Activated T-cell treated with anti-CD3 and anti-CD28 coated beads, Interleukin-2, amount 50 U/mL, for 48 hours (primary cell): ENCODE measurements at regions not wholly inside any gene's neighbourhood (a gene's known extent, or its start where the extent isn't known, plus 50 kb on each side); places are given as distances from the start of the nearest gene placed in this dataset.

ENCODE experiments used
- DNase-seq, 2 experiments: peaks; one replicate each; pipeline ENCODE4 v3.0.0-alpha.2; 2020

DNA sequence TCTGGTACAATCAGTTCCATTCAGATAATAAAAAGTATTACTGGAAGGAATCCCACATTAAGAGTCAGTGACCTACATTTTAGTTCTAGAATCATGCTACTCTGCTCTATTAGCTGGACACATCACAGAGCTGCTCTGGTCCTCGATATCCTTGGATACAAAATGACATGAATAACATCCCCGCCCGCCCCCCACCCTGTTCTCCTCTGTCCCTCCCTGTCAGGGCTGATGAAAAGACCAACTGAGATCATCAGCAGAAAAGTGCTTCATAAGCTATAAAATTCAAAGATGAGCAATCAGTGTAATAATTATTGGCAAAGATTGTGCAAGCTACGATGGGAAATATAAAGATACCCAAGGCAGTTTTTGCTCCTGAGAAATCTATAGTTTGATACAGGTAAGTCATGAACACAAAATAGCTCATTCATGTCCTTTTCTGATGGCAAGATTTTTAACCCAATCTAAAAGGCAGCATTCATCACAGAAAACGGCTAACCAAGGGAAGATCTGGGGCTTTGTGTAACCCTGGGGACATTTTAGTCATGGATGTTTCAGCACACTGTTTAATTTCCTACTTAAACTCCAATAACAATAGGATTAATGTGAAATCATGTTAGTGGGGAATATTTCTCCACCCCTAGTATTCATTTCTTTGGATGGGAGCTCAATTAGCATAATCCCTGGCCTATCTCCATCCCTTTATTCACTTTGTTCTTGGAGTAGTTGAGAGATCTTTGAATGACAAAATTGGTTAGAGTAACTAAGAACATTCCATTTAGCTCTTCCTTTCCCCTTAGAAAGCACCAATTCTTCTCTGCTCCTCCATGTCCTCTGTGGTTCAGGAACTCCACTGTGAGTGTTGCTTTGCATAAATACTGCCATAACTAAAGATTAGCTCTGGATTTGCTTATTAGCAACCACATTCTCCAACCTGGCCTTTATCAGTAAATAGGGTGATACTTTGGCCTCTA, 459.4 kb upstream of the GRIA1 start:
- no peak for DNase-seq

DNA sequence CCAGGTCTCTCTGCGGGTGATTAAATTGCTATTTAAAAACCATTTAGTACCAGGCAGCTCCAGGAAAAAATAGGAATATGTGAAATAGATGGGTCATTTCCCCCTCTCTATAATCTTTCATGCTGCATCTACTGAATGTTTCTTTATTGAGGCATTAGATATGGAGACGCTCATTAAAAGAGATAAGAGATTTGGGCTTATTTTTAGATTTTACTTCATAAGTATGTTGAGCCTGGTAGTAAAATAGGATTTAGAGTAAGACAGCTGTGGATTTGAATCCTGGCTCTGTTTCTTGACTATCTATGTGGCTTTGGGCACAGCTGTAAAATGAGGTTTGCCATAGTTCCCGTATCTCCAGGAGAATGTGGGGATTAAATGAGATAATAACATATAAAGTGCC, 451.0 kb upstream of the GRIA1 start:
- no peak for DNase-seq

DNA sequence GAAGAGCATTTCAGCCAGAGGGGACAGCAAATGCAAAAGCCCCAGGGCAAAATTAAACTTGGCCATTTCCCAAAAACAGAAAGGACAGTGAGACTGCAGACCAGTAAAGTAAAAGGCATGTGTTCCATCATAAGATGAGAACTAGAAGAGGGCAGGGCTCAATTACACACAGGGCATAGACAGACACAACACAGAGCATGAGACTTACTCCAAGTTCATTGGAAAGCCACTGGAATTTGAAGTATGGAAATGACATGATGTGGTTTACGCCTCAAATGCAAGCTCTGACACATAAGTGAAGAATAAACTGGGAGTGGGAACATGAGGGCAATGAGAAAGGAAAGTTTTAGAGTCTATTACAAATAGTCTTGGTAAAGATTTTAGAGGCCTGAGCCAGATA, 446.6 kb upstream of the GRIA1 start:
- no peak for DNase-seq

DNA sequence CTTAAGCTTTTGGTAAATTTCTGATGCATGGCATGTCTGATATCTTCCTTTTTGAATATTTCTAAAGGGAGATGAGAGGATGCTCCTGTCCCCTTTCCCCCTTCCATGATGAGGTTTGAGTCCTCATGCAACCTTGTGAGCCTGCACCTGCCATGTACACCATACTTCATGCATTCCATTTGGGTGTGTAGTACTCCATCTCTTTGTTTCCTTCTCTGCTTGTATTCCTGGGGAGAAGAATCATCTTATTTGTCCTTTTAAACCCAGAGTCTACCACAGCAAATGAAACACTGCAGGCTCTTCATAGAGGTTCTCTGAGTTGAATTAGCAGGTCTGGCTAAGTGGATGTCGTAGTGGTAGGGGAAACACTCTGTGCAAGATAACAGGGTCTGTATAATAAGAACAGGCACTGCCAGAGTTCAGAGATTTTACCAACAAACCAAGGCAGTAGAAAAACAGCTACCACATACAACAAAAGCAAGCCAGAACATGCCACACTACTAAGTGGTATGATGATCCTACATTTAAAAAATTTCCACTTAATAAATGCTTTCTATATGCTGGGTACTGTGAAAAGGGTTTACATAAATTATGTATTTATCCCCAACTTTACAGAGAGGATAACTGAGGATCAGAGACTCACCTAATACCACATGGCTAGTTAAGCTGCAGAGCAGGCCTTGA, 439.8 kb upstream of the GRIA1 start:
- no peak for DNase-seq

DNA sequence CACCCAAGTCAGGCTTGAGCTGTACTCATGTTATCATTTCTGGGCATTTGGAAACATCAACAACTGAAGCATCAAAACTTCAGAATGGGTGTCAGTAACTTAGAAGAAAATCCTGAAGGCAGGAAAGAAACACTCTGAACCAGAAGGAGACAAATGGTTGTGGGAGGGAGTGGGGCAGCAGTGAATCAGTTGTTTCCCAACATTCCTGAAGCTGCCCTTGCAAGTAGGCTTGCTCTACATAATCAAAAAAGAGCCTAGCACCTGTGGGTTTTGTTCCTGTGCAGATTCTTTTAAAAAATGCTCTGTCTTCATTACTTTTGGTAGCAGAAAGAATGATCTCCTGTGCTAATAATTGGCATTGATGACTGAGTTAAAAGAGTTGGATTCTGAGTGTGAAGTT, 424.2 kb upstream of the GRIA1 start:
- no peak for DNase-seq

DNA sequence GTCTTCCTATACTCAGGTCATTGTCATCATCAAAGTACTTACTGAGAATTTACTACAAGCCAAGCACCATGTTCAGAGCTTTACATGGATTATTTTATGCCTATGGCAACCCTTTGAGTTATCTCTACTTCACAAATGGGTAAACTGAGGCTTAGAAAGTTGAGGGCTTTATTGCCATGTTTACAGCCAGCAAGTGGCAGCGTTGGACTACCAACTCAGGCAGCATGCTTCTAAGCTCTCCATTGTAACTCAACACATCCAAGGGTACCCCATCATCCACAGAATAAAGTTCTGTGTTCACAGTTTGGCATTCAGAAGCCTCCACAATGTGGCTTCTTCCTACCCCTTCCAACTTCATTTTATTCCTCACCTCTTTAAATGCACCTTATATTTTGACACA, 422.6 kb upstream of the GRIA1 start:
- no peak for DNase-seq

DNA sequence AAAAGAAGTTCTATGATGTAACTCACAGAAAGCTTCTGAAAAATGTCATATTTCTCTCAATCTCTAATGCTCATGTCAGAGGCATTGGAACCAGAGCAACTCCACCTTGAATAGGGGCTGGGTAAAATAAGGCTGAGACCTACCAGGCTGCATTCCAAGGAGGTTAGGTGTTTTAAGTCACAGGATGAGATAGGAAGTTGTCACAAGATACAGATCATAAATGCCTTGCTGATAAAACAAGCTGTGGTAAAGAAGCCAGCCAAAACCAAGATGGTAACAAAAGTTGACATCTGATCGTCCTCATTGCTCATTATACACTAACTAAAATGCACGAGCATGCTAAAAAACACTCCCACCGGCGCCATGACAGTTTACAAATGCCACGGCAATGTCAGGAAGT, 411.1 kb upstream of the GRIA1 start:
- no peak for DNase-seq

DNA sequence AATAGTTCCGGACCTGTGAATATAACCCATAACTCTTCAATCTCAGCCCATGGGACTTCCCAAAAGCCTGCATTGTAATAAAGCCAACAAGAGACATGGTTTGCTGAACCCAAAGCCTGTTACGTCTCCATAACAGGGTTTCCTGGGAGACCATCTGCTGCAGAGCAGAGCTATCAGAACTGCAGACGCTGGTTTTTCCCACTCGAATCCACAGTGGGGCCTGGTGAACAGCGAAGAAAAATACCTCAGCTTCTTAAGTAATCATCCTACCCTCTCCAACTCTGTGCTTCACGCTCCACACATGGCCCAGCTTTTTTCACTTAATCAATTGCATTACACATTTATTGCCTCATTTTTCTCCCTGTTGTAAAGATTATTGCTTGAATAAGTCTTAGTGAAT, 409.5 kb upstream of the GRIA1 start:
- no peak for DNase-seq

DNA sequence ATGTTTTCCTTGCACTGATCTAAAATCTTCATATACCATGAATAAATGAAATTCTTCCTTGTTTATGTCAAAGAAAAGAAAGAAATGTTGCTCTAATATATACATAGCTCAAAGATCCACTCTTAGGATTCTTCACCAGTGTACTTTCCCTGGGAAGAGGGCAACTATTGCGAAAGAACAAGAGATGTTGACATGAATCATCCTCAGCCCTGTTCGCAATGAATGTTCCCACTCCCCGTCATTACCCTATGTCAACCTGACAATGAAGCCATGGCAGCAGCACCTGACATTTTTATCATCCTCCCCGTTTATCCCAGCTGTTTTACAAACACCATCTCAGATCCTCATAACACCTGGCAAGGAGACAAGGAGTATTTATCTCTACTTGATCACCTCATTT, 409.1 kb upstream of the GRIA1 start:
- no peak for DNase-seq

DNA sequence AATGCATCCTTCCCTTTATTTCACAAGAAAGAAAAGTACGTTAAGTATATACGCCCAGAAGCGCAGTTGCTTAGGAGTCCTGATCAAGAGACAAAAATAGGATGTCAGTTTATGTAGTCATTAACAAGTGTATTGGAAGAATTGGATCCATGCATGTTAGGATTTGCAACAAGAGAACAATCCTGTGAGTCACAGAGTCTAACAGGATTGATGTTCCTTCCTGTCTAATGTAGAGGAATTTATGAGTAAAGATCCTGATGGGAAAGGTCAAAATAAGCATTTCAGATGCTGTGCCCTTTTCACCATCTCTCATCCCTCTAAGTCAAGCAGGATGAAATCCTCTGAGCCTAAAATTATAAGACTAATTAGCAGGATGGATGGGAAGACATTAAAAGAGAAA, 406.0 kb upstream of the GRIA1 start:
- no peak for DNase-seq

DNA sequence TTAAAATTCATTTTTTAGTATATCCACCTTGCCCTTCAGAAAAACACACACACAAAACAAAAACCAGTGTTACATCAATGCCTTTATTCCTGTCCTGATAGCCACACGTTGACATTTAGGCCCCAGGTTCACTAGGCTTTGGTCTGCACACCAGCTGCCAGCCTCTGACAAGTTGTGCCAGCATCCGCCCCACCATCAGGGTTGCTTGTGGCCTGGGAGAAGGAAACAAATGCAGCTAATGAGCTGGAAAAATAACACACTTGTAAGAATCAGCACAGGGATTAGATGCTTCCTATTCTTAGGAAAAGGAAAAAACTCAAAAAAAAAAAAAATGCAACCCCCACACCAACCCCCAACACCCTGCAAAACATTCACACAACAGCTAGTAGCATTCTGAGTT, 404.0 kb upstream of the GRIA1 start:
- no peak for DNase-seq

DNA sequence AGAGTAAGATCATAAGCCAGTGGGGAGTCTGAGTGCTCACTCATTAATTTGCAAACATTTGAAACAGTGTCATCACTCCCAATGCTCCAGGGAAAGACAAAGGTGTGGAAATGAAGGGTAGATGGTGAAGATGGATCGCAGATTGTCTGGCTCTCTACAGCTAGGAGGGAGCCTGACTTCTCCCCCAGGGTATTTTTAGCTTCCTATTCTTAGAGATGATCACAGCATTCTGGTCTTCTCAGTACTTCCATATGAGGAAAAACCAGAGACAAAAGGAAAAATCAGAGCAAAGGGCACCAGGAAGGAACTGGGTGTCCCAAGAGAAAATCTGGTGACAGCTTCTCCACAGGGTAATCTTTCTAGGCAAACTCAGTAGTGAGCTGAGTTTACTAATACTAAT, 401.9 kb upstream of the GRIA1 start:
- no peak for DNase-seq

DNA sequence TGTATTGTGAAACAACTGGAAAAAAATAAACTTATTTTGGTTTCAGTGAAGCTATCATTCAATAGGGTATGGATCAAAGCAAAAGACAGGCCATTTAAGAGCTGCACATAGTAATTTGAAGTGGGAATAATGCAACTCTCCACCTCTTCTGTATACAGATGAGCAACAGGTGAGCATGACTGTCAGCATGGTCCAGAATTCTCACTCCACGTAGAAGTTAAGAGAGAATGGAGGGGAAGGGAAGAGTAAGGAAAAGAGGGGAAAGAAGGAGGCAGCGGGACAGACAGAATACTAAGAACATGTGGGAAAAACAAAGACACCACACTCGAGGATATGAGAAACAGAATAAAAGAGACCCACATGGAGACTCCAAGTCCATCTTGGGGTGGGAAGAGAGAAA, 396.1 kb upstream of the GRIA1 start:
- no peak for DNase-seq

DNA sequence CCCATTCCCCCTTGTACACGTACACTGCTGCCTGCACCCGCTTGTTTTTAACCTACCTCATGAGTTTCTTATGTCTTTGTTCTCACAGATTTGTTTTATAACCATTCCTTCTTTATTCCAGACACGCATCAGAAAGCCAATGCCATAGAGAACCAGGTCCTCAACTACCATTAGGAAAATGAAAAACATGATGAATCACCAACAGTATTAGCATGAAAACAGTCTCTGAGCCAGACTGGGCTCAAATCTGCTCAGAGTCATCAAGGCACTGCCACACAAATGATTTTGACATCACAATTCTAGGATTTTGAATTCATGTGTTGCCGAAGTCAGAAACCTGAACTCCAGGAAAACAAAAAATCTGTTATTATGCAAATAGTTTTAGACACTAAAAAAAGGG, 394.1 kb upstream of the GRIA1 start:
- no peak for DNase-seq

DNA sequence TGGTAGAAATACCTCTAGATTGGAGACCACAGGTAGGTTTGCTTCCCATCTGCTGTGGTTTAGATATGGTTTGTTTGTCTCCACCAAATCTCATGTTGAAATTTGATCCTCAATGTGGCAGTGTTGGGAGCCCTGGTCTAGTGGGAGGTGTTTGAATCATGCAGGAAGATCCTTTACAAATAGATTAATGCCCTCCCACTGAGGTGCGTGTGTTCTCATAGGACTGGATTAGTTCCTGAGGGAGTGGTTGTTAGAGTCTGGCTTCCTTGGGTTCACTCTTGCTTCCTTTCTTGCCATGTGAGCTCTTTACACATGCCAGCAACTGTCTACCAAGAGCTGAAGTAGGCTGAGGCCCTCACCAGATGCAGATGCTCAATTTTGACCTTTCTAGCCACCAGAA, 391.1 kb upstream of the GRIA1 start:
- DNase-seq = no peak

DNA sequence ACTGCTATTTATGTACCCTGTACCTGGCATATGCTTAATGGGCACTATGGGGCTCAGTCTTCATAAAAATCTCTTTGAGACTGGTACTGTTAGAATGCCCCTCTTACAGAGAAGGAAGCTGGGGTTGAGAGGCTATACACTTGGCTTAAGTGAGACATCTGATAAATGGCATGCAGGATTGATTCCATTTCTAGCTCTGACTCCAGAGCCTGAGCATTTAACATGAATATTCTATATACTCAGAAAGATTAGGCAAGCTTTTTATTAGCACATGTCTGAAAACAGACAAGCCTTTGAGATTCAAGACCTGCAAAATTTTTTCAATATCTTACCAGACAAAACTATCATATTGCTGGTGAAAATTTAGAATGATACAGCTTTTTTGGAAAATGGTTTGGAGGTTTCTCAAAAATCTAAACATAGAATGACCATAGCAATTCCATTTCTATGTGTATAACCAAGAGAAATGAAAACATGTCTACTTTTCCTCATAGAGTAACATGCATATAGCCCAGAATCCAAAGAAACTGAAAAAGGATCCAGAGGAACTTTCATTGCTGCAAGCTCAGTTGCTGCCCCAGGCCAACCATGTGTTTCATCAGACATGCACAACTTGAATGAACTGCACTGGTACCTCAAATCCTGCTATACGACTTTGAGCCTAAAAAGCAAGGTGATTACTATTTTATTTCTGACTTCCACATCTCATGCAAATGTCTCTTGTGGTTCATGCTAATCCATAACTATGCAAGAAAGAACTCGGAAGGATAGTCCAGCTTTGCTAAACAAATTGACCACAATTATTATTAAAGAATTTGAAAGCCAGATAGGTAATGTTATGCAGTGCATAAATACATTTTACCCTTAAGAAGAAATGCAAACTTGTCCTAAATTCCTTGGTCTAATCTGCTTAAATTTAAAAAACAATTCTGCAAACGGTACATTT, 389.0 kb upstream of the GRIA1 start:
- no peak for DNase-seq

DNA sequence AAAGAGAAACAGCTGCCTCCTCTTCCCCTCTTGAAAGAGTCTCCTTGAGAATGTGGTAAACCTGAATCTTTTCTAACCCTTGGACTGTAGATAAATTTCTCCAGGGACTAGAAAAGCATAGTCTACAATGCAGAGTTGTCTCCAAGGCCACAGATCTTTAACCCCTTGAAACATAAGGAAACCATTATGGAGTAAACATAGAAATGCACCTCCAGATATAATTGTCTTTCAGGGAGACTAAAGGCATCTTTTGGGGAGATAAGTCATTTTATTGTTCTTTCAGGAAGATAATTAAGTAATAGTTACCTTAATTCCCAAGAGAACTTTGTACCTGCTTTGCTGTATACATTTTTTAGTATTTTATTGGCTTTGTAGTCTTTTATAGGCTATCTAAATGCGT, 373.6 kb upstream of the GRIA1 start:
- DNase-seq = no peak

DNA sequence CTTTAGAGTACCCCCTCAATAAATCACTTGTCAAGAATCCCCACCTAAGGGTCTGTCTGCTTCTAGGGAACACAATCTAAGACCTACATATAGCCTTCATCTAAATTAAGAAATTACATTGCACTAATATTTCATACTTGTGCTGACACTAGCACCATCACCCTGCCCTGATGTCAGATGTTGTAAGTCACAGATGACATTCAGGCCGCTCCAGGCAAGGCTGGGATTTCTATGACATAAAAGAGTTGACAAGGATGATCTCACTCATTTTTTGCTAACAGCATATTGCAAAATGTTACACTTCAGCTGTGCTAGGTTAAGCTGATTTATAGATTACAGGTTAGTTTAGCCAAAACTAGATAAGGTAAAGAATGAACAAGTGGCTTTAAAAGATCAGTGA, 372.5 kb upstream of the GRIA1 start:
- no peak for DNase-seq

DNA sequence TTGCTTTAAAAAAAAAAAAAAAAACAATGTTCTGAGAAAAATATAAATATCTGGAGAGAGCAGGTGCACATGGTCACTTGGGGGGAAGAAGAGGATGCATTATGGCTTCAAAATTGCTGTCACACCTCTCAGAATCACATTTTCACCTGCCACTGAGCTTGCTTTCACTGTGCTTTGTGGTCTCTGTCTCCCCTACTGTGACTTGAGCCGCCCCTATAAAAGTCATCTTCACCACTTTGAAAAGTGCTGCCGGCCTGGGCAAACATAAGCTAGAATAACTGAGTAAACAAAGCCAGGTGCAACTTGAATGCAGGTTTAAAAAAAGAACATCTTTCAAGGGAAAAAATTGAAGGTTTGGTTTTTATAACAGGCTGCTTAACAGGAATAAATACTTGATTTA, 368.1 kb upstream of the GRIA1 start:
- DNase-seq = no peak

DNA sequence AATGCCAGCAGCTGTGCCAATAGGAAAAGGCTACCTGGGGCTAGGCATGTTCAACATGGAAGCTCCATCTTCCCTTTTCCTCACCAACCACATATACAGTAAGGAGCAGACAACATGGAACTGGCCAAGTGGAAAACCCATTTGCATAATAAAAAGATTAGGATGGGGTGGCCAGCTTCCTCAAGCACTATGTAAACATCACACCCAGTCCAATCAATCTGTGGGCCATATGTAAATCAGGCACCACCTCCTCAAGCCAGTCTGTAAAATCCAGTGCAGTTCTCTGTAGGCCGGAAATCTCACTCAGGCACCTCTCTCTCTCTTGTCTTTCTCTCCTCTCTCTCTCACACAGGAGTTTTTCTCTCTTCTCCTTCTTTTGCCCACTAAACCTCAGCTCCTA, 360.2 kb upstream of the GRIA1 start:
- no peak for DNase-seq

DNA sequence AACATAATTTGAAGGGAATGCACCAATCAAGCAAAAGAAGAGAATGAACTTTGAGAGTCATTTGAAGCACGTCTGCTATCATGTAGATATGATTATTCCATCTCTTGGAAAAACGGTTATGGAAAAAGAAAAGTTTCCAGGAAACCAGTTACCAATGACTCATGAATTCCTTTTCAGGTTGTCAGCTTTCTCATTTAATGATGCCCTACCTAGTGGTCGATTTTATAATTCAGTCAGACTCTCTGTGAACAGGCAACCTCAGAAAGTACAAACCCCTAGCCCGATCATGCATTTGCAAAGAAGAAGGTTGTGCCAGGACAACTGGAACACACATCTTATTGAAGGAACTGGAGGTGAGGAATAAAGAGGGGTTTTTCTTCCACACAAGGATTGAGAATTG, 355.1 kb upstream of the GRIA1 start:
- DNase-seq = no peak

DNA sequence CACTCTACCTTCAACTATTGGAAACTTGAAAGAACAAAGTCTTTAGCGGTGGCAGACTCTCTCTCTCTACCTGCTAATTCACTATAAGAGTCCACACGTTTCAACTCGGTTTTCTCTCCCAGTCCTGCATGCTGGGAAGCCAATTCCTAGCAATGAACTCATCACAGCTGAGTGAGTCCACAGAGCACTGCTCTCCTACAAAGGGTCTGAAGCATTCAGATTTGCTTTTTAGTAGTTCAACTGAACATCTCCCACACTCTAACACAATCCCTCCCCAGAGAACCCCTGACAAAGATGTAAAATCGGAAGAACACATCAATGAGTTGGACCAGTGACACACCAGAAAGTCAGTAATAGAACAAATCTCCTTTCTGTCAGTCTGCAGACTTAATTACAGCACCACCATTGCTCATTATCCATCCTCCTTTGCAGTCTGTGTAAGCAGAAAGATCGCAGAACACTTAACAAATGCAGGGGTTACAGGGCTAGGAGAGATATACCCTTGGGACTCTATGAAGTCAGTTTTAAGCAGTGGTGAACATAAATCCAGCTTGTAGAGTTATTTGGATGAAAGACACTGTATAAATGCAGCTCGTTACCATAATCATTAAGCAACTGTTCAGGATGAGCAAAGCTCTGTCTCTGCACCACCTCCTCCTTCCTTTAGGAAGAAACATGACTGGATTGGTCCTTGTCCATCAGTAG, 353.4 kb upstream of the GRIA1 start:
- DNase-seq = no peak
